ENCODE measurements at regions not wholly inside any gene's neighbourhood (a gene's known extent, or its start where the extent isn't known, plus 50 kb on each side); places are given as distances from the start of the nearest gene placed in this dataset.

DNA sequence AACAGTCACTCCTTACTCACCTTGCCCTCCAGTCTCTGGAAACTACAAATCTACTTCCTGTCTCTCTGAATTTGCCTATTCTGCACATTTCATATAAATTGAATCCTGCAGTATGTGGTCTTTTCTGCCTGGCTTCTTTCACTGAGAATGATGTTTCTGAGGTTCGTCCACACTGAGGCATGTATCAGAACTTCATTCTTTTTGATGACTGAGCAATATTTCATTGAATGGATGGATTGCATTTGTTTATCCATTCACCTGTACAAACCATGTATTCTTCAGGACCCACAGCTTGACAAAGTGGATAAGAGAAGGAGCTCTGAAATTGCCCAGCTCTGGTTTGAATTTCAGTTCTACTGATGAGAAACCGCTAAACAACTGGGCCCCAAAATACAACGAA is 118.9 kb upstream of the ARRDC4 start:
- no peak for DNase-seq (ENCODE audit: low read depth in 2 of 2, low spot score in 1 of 2)

DNA sequence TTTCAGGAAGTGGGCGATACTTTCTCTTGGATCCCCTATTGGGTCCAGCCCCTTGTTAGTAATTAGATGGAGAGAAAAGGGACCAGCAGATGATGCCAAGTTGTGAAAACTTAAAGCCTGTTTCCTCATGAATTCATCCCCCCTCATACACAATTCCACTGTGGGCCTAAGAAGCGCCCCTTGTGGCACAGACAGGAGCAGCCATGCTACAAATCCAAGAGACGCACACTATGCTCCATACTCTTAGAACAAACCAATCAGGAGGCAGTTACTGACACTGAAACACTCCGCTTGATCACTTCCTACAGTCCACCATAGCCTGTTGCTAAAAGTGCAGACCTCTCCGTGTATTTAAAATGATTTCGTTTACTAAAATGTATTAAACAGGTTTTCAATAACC is 111.3 kb upstream of the ARRDC4 start:
- DNase-seq (ENCODE audit: low read depth in 2 of 2, low spot score in 1 of 2) = no peak

DNA sequence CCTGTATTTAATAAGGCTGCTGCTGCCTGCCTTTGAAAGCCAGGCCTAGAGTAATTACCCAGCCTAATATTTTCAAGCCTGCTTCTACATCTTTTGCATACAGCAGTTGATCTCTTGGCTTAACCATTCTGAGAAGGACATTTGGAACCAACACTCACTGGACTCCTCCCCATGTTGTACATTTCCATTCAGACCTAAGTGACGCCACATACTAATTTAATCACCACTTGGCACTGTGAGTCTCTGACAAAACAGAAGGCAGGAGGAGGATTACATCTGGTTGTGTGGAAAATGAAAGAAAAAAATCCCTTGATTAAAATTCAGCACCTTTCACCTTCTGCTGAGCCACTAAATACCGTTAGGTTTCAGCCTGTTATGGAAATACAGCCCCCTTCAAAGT is 102.2 kb upstream of the ARRDC4 start:
- DNase-seq (ENCODE audit: low read depth in 2 of 2, low spot score in 1 of 2) = no peak

DNA sequence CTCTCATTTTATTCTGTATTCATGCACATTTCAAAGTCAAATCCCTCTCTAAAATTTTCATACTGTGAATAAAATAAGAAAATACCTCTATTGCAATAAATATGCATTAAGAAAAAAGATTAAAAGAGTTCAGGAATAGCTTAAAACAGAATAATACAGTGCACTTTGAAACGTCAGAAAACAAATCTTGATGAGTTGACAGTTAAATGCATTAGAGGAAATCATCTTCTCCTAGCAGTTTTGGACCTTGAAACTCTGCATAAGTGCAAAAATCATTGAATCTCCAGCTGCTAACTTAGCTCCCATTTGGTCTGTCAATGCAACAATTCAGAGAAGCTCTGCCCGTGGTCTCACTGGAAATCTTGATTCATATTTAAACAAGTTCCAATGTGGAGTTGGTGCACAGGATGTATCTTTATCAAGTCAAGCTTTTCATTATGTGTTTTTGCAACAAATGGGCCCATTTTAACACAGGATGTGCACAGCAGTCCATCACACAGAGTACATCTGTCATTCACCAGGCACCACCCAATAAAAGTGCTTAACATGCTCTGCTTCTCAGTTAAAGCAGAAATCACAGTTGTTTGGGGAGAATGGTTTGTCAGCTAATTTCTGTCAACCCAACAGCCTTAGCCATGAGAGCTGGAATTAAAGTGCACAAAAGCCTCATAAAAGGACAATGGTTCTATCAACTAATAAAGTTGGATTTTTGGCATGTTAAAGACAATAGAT is 98.8 kb upstream of the ARRDC4 start:
- no peak for DNase-seq (ENCODE audit: low read depth in 2 of 2, low spot score in 1 of 2)

DNA sequence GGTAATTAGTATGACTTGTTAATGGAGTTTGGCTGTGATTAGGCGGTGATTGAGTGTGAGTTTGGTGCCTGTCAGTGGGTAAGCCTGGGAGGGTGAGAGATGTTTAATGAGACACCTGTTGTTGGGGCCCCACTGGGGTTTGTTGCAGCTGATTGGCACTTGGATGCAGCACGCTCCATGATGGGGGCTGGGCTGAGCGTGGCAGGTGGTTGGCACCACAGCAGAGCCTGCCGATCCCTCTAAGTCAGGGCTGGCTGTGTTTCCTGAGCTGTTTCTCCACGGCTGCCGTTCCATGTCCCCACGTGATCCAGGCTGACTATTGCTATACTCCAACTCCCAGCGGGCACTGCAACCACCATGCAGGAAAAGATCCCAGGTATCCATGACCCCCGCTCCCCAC is 93.5 kb upstream of the ARRDC4 start:
- no peak for DNase-seq (ENCODE audit: low read depth in 2 of 2, low spot score in 1 of 2)

DNA sequence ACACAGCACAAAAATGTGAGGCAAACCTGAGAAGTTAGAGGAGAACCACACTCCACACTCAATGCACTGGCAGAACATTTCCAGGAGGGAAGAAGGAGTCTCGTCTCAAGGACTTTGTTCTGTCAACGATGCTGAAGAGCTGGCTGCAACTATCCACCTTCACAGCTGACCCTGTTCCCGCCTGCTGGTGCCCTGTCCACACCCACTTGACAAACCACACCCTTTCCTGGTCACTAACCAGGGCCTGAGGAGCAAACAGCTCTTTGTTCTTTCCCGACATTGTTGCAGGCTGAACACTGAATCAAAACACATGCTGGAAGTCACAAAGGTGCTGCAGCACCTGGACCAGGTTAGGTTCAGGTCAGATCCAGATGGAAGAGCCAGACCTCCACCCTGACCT is 92.6 kb upstream of the ARRDC4 start:
- no peak for DNase-seq (ENCODE audit: low read depth in 2 of 2, low spot score in 1 of 2)

DNA sequence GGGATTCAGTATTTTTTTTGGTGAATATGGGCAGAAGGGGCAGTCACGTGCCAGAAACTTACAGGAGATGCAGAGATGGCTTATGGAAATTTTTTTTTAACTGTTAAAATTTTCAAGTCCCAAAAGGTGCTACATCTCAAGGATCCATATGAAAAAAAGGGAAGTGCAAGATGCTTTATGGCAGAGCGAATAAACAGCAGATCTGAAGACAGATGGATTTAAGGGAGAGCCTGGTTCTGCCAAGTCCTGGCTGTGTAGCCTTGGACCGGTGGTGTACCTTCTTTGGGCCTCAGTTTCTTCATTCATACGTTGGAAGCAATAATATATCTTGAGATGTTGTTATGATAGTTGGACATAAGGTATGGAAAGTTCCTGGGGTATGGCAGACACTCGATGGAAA is 91.5 kb upstream of the ARRDC4 start:
- no peak for DNase-seq (ENCODE audit: low read depth in 2 of 2, low spot score in 1 of 2)

DNA sequence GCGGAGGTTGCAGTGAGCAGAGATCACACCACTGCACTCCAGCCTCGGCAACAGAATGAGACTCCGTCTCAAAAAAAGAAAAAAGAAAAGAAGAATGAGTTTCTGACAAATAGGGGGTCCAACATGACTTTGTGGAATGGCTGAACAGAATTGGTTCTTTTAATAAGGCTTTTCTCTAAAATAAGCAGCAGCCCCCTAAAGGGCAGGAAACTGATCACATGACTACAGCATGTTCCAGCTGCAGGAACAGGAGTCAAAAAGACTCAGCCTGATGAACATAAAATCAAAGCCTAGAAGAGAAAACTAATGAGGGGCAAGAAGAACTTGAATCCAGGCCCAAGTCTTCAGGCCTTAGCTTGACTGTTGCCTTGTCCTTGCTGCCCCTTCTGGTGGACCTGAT is 89.7 kb upstream of the ARRDC4 start:
- DNase-seq (ENCODE audit: low read depth in 2 of 2, low spot score in 1 of 2) = no peak

DNA sequence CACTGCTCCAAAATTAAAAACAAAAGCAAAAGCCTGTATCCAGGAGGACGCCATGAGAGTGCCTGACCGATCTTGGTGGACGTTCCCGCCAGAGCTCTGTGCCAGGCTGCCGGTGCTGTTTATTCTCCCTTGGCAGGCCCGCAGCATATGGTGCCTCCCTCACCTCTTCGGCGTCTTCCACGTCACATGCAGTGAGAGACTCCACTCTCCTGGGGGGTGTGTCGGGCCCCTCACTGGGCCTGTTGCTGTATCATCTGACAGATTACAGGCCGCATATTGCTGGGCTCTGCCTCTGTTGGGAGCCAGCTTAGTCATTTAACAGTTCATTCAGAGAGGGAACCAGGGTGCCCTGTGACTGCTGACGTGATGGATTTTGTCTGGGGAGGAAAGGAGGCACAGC is 86.4 kb upstream of the ARRDC4 start:
- no peak for DNase-seq (ENCODE audit: low read depth in 2 of 2, low spot score in 1 of 2)

DNA sequence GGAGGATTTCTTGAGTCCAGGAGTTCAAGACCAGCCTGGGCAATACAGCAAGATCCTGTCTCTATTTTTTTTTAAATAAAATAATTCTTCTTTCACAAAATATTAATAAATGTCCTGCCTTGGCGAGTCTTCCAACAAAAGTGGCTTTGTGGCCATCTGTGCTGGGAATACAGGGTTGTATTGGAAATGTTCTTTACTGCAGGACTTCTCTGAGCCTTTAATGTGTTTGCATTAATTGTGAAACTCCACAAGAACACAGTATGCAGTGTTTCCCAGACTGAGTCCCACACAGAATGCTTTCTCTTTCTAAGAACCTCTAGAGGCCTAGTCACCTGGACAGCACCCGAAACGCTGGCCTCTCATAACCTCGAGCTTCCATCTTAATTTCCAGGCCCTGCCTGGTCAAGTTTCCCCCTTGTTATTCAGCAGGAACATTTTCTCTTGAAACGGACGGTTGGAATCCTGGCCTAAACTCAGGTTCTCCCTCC is 85.4 kb upstream of the ARRDC4 start:
- no peak for DNase-seq (ENCODE audit: low read depth in 2 of 2, low spot score in 1 of 2)

DNA sequence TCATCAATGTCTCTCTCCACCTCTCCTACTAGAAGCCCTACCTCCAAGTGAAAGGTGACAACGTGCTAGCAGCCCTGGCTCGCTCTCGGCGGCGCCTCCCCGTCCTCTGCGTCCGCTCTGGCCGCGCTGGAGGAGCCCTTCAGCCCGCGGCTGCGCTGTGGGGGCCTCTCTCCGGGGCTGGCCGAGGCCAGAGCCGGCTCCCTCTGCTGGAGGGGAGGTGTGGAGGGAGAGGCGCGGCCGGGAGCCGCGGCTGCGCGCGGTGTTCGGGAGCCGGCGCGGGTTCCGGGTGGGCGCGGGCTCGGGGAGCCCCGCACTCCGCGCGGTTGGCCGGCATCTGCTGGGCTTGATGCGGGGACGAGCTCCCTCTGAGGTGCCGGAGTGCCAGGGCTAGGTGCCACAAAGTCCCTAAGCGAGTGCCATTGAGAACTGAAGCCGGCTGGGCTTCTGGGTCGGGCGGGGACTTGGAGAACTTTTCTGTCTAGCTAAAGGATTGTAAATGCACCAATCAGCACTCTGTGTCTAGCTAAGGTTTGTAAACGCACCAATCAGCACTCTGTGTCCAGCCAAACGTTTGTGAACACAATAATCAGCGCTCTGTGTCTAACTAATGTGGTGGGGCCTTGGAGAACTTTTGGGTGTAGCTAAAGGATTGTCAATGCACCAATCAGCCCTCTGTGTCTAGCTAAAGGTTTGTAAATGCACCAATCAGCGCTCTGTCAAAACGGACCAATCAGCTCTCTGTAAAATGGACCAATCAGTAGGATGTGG is 84.8 kb upstream of the ARRDC4 start:
- no peak for DNase-seq (ENCODE audit: low read depth in 2 of 2, low spot score in 1 of 2)

DNA sequence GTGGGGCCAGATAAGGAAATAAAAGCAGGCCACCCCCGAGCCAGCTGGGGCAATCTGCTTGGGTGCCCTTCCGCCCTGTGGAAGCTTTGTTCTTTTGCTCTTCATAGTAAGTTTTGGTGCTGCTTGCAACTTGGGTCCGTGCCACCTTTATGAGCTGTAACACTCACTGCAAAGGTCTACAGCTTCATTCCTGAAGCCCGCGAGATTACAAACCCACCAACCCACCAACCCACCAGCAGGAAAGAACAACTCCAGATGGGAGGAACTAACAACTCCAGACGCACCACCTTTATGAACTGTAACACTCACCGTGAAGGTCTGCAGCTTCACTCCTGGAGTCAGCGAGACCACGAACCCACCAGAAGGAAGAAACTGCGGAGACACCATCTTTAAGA is 84.2 kb upstream of the ARRDC4 start:
- DNase-seq (ENCODE audit: low read depth in 2 of 2, low spot score in 1 of 2) = no peak

DNA sequence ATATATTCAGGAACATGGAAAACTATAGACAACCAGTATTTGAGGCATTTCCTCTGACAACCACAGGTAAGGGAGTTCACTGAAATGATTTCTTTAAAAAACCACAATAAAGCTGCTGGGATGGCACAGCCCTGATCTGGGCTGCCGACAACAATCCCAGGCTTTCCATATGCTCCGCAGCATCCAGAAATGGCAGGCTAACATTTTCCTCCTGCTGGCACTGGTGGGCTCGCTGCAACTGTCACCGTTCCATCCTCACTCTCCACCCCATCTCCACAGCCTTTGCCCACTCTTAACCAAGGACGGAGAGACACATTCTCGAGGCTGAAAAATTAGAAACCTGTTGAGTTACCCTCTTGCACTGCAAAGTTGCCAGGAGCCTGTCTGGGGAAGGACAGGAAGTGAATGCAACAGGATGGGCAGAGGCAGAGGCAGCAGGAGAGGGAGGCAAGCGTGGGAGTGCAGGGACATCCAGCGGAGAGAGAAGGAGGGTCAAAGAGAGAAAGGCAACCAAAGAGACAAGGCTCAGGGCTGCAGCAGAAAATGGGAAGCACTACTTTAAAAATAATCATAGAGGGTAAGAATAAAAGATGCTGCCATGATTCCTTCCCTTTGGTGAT is 79.0 kb upstream of the ARRDC4 start:
- DNase-seq (ENCODE audit: low read depth in 2 of 2, low spot score in 1 of 2) = no peak

DNA sequence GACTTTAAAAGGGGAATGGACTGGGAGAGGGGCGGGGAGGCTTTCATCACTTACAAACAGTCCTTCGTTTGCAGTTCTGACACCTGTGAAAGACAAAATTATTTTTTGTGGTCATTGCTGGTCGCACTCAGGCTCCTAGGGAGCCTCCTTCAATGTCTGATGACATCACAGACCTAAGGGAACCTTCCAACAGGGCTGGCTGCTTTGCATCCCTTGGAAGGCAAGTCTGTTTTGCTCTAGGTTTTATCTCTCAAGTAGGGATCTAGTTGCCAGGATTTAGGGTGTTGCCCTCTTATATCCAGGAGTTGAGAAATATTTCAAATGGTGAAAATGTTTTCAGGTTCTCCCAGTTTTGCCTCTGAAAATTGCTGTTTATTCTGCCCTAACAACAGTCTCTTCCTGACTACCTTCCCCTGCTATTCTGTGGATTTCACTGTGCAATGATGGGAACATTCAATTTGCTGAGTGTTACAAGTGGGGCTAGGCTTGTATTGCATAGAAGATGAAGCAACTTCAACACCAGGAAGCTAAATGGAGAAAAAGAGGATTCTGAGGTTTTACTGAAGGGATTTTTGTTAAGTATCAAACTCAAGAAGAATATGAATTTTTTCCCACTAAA is 75.9 kb upstream of the ARRDC4 start:
- no peak for DNase-seq (ENCODE audit: low read depth in 2 of 2, low spot score in 1 of 2)

DNA sequence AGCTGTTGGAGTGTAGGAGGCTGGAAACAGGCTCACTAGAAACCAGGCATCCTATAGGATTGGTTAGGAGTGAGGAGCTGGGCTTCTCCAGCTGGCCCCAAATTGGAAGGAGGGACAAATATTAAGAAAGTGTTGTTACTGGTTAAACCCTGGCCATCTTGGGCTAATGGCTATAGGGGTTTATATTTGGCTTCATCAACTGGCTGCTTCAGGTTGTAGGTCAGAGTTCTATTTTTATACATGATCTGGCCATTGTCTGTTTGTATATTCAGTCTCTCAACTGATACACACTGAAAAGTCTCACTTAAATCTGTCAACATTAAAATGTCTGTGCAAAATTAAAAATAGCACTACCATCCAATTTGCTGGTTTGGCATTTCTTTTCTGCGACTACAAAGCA is 70.2 kb upstream of the ARRDC4 start:
- DNase-seq (ENCODE audit: low read depth in 2 of 2, low spot score in 1 of 2) = no peak

DNA sequence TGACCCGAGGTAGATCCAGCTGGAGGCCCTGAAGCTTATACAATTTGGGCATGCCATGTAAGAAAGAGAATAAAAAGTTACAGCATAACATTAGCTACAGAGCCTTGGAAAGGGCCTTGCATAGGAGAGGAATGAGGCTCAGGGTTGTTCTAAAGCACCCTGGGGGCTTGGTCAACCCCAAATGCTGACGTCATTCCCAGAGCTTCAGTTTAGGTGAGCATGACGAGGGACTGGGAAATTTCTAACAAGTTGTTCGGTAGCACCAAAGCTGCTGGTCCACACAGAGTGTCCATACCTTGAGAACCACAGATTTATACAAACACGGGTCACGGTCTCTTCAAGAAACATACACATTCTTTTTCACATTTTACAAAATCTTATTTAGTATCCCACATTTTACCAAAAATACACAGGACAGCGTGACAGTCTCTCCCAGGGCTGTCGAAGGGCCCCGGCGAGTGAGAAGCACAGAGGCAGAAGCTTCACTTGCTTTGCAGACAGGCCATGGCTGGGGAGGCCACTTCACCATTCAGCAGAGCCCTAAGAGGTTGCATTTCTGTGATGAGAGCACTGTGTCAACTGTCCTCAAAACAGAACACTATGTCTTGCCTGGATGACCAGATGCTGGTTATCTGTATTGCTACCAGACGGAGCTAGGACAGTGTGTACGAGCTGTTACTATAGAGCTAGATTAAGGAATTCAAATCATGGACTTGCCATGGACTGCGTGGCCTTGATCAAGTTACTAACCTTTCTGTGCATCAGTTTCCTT is 68.2 kb upstream of the ARRDC4 start:
- no peak for DNase-seq (ENCODE audit: low read depth in 2 of 2, low spot score in 1 of 2)

DNA sequence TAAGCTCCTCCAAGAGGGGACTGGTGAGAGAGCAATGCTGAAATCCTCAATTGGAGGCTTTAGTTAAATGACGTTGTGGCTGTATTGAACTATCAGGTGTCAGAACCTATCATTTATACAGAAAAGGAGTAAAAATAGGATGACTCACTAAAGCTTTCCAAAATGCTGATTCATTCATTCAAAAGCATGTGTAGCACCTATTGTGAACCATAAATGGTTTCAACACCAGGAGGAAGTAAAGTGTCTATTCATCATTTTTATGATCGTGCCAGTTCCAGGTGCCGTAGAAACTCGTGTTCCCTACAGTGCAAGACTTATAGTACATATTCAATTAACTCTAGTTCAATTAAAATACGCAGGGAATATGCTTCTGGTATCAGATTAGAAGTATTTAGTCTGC is 66.5 kb upstream of the ARRDC4 start:
- no peak for DNase-seq (ENCODE audit: low read depth in 2 of 2, low spot score in 1 of 2)

DNA sequence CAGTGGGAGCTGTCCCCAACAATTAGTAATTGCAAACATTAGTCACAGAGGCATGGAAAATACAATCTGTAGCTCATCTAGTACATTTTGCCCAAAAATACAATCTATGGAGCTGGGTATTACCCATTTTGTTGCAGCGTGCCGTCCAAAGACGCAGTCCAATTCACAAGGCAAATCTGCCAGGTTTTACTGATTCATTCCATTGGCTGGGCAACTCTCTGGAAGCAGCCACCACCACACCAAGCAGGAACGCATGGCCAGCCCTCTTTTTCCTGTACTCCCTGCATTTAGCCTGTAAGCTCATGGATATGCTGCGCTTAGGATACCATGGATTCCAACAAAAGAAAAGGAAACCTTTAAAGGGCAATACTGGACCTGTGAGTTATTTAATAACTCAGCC is 60.5 kb upstream of the ARRDC4 start:
- DNase-seq (ENCODE audit: low read depth in 2 of 2, low spot score in 1 of 2) = no peak

DNA sequence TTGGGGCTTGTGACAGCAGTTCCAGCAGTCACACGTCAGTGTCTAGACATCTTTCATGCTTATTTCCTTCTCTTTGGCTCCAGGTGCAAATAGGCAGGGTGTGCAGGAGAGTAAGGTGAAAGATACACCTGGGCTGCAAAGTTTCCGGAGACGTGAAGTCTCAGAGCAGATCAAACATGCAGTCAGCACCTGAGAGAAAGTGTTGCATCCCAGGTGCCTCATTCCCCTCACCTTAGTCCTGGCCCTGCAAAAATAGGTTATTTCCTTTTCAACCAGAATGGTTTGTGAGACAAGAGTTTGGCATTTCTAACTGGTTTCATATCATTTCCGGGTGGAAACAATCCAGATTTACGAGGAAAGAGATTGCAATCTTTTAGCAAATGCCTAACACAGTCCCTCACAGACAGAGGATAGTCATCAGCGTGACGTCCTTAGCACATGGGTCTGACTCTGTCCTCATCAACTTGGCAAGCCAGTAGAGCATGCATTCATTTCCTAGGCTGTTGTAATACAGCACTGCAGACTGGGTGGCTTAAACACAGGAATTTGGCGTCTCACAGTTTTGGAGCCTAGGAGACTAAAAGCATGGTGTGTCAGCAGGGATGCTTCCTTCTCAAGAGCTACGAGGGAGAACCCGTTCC is 58.2 kb upstream of the ARRDC4 start:
- DNase-seq (ENCODE audit: low read depth in 2 of 2, low spot score in 1 of 2) = no peak

DNA sequence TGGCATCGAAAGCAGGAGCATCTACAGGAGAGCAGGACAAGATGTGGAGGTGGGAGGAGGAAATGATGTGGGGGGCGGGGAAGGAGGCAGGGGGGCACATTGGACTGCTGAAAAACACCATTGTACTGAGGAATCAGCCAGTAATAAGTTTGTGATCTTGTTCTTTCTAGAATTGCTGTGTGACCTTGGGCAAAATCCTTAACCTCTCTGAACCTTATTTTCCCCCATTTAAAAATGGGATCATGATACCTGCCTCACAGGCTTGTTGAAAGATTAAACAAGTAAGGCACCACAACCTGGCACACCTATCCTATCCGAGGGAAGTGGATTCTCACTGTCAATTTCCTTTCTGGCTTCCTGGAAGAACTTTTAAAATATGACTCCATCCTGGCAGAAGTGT is 56.9 kb upstream of the ARRDC4 start:
- DNase-seq (ENCODE audit: low read depth in 2 of 2, low spot score in 1 of 2) = no peak
